Neuronal stem cell (in vitro differentiated cells): ENCODE measurements at regions not wholly inside any gene's neighbourhood (a gene's known extent, or its start where the extent isn't known, plus 50 kb on each side); places are given as distances from the start of the nearest gene placed in this dataset.

Source experiments
- DNase-seq: peaks from one replicate; pipeline ENCODE4 v3.0.0-alpha.2; 2013; ENCODE audit warnings: low spot score
- H2AFZ ChIP-seq: one replicate; pipeline ENCODE4 v1.6.1; 2013; ENCODE audit warnings: mild to moderate bottlenecking, low read length, inconsistent platforms
- H2AK5ac ChIP-seq: 2 replicates; pipeline ENCODE4 v1.6.1; 2013; ENCODE audit warnings: low read depth, mild to moderate bottlenecking, inconsistent platforms, low read length, moderate library complexity, mixed read lengths
- H2BK120ac ChIP-seq: 2 replicates; pipeline ENCODE4 v1.6.1; 2013; ENCODE audit warnings: low read depth, mild to moderate bottlenecking, inconsistent platforms, low read length, moderate library complexity, mixed read lengths
- H2BK12ac ChIP-seq: one replicate; pipeline ENCODE4 v1.6.1; 2013; ENCODE audit warnings: low read length, inconsistent platforms
- H2BK15ac ChIP-seq: 2 replicates; pipeline ENCODE4 v1.6.1; 2013; ENCODE audit warnings: mild to moderate bottlenecking, low read length, inconsistent platforms, mixed read lengths
- H2BK5ac ChIP-seq: one replicate; pipeline ENCODE4 v1.6.1; 2013; ENCODE audit warnings: inconsistent platforms, mild to moderate bottlenecking, low read length, moderate library complexity
- H3K14ac ChIP-seq: one replicate; pipeline ENCODE4 v1.6.1; 2013; ENCODE audit warnings: low read length, inconsistent platforms
- H3K18ac ChIP-seq: 2 replicates; pipeline ENCODE4 v1.6.1; 2013; ENCODE audit warnings: low read length, inconsistent platforms
- H3K23ac ChIP-seq: 2 replicates; pipeline ENCODE4 v1.6.1; 2013; ENCODE audit warnings: low read depth, mild to moderate bottlenecking, mixed read lengths, low read length, inconsistent platforms; ENCODE audit not compliant: poor library complexity
- H3K27ac ChIP-seq: replicated peaks from 3 replicates; pipeline ENCODE4 v1.5.1; 2013; ENCODE audit warnings: low read length, inconsistent platforms
- H3K27me3 ChIP-seq, 3 experiments: 2 replicates each; pipeline ENCODE4 v1.6.1; 2013; ENCODE audit warnings: low read length in 3 of 3, mild to moderate bottlenecking in 2 of 3, inconsistent platforms in 1 of 3, low read depth in 1 of 3, mixed read lengths in 1 of 3, moderate library complexity in 1 of 3; ENCODE audit not compliant: control insufficient read depth in 3 of 3, insufficient read depth in 3 of 3
- H3K36me3 ChIP-seq, 2 donors: replicated peaks in 1 of 2; 2 replicates each; pipeline ENCODE4 v1.6.1; 2013; ENCODE audit warnings: low read length in 2 of 2; ENCODE audit not compliant: control insufficient read depth in 2 of 2, insufficient read depth in 2 of 2
- H3K4ac ChIP-seq: 2 replicates; pipeline ENCODE4 v1.6.1; 2013; ENCODE audit warnings: inconsistent platforms, mild to moderate bottlenecking, low read length, moderate library complexity
- H3K4me1 ChIP-seq, 2 donors: 1 replicate in 1 of 2; 2 replicates in 1 of 2; pipeline ENCODE4 v1.6.1; 2013; ENCODE audit warnings: low read length in 2 of 2, low read depth in 1 of 2; ENCODE audit not compliant: control insufficient read depth in 2 of 2, insufficient read depth in 1 of 2
- H3K4me2 ChIP-seq: one replicate; pipeline ENCODE4 v1.6.1; 2013; ENCODE audit warnings: mild to moderate bottlenecking, low read length, inconsistent platforms; ENCODE audit not compliant: insufficient read depth, poor library complexity, severe bottlenecking
- H3K4me3 ChIP-seq, 2 donors: 2 replicates each; pipeline ENCODE4 v1.5.1; 2013; ENCODE audit warnings: low read length in 2 of 2, mild to moderate bottlenecking in 2 of 2, inconsistent platforms in 1 of 2, moderate library complexity in 1 of 2
- H3K79me1 ChIP-seq: one replicate; pipeline ENCODE4 v1.6.1; 2013; ENCODE audit warnings: low read depth, mild to moderate bottlenecking, inconsistent platforms, low read length, moderate library complexity
- H3K9ac ChIP-seq: one replicate; pipeline ENCODE4 v1.6.1; 2013; ENCODE audit warnings: mild to moderate bottlenecking, low read depth, low read length, inconsistent platforms; ENCODE audit not compliant: poor library complexity
- H3K9me3 ChIP-seq, 2 donors: replicated peaks in 1 of 2; 2 replicates each; pipeline versions ENCODE3 to v1.6.1; 2013; ENCODE audit warnings: low read length in 2 of 2, mild to moderate bottlenecking in 2 of 2, inconsistent platforms in 1 of 2, low read depth in 1 of 2, mixed read lengths in 1 of 2, moderate library complexity in 1 of 2; ENCODE audit not compliant: control insufficient read depth in 2 of 2, insufficient read depth in 1 of 2
- H4K8ac ChIP-seq: one replicate; pipeline ENCODE4 v1.6.1; 2013; ENCODE audit warnings: low read depth, mild to moderate bottlenecking, inconsistent platforms, low read length, moderate library complexity
- H4K91ac ChIP-seq: one replicate; pipeline ENCODE4 v1.6.1; 2013; ENCODE audit warnings: low read length, low read depth, mild to moderate bottlenecking, inconsistent platforms; ENCODE audit not compliant: poor library complexity
- WGBS, 2 donors: extraction: QIAGEN DNeasy Blood & Tissue Kit; methylation state at CpG; one replicate each; pipeline ENCODE4 v1.1.7; 2013; ENCODE audit warnings: missing lambda C conversion rate in 2 of 2, mixed read lengths in 1 of 2; ENCODE audit not compliant: insufficient read length in 2 of 2, insufficient replicate concordance in 1 of 2; ENCODE audit errors: extremely low coverage in 2 of 2; 5-methylcytosine and 5-hydroxymethylcytosine counted together

GRCh38 chrX:40358994-40359393 is 221.8 kb upstream of the ATP6AP2 start:
- Histone ChIP-seq H3K79me1 (no peaks in the 10 kb centered on the region), H3K4me1 (no peaks in the 10 kb centered on the region), H3K27ac (no peak overlapping the region), H2AFZ (no peak overlapping the region), H3K27me3 (no peaks in the 10 kb centered on the region), H4K8ac (no peak overlapping the region), H3K4ac (no peak overlapping the region), H3K9me3 (no peaks in the 10 kb centered on the region), H2BK15ac (no peak overlapping the region), H2BK5ac (no peak overlapping the region), H3K9ac (no peak overlapping the region), H2AK5ac (no peak overlapping the region), H2BK120ac (no peak overlapping the region), H3K18ac (no peak overlapping the region), H3K4me2 (no peak overlapping the region), H4K91ac (no peak overlapping the region), H3K4me3 (no peak overlapping the region), H2BK12ac (no peak overlapping the region), H3K23ac (no peak overlapping the region), H3K14ac (no peak overlapping the region), H3K36me3 (no peaks in the 10 kb centered on the region)
- no peak for DNase-seq
- no CpG with 5 or more reads among the region's 15 CpGs for WGBS, 2 donors

GRCh38 chrX:40349251-40349650 is 231.5 kb upstream of the ATP6AP2 start:
- H3K14ac ChIP-seq, result no peak overlapping the region
- no peak overlapping the region for H3K18ac ChIP-seq
- H3K4ac ChIP-seq, result no peak overlapping the region
- no peaks in the 10 kb centered on the region for H3K9me3 ChIP-seq
- no peak overlapping the region for H2AFZ ChIP-seq
- H3K27me3 ChIP-seq, result no peaks in the 10 kb centered on the region
- H4K8ac ChIP-seq, result no peak overlapping the region
- H3K4me1 ChIP-seq, result no peaks in the 10 kb centered on the region
- no peak overlapping the region for H3K27ac ChIP-seq
- H3K9ac ChIP-seq, result no peak overlapping the region
- H3K4me2 ChIP-seq, result no peak overlapping the region
- H2BK12ac ChIP-seq, result no peak overlapping the region
- no peaks in the 10 kb centered on the region for H3K36me3 ChIP-seq
- DNase-seq, result no peak
- H4K91ac ChIP-seq, result no peak overlapping the region
- no peak overlapping the region for H2AK5ac ChIP-seq
- no peak overlapping the region for H3K23ac ChIP-seq
- H2BK5ac ChIP-seq, result no peak overlapping the region
- H2BK120ac ChIP-seq, result no peak overlapping the region
- H3K79me1 ChIP-seq, result no peaks in the 10 kb centered on the region
- no peak overlapping the region for H3K4me3 ChIP-seq
- no CpG with 5 or more reads among the region's 2 CpGs for WGBS, 2 donors
- no peak overlapping the region for H2BK15ac ChIP-seq

DNA sequence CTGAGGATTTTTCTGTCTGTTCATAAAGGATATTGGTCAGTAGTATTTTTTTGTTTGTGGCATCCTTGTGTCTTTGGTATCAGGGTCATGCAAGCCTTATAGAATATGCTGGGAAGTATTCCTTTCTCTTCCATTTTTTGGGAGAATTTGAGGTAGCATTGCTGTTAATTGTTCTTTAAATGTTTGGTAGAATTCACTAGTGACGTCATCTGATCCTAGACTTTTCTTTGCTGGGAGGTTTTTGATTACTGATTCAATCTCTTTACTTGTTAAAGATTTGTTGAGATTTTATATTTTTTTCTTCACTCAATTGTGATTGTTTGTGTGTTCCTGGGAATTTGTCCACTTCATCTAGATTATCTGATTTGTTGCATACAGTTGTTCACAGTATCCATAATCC is 234.4 kb upstream of the ATP6AP2 start:
- no peak overlapping the region for H2BK12ac ChIP-seq
- no peak for DNase-seq
- H3K18ac ChIP-seq, result no peak overlapping the region
- H3K36me3 ChIP-seq, result no peaks in the 10 kb centered on the region
- H2BK15ac ChIP-seq, result no peak overlapping the region
- no peak overlapping the region for H3K23ac ChIP-seq
- H3K4me2 ChIP-seq, result no peak overlapping the region
- H2AFZ ChIP-seq, result no peak overlapping the region
- H3K27ac ChIP-seq, result no peak overlapping the region
- H2BK5ac ChIP-seq, result no peak overlapping the region
- no peak overlapping the region for H3K14ac ChIP-seq
- H3K4me1 ChIP-seq, result no peaks in the 10 kb centered on the region
- H2AK5ac ChIP-seq, result no peak overlapping the region
- H3K27me3 ChIP-seq, result no peaks in the 10 kb centered on the region
- no peaks in the 10 kb centered on the region for H3K79me1 ChIP-seq
- no peak overlapping the region for H3K4ac ChIP-seq
- no peak overlapping the region for H2BK120ac ChIP-seq
- no CpG with 5 or more reads among the region's 1 CpG for WGBS, 2 donors
- no peak overlapping the region for H4K8ac ChIP-seq
- H3K4me3 ChIP-seq, result no peak overlapping the region
- no peaks in the 10 kb centered on the region for H3K9me3 ChIP-seq
- no peak overlapping the region for H4K91ac ChIP-seq
- H3K9ac ChIP-seq, result no peak overlapping the region

DNA sequence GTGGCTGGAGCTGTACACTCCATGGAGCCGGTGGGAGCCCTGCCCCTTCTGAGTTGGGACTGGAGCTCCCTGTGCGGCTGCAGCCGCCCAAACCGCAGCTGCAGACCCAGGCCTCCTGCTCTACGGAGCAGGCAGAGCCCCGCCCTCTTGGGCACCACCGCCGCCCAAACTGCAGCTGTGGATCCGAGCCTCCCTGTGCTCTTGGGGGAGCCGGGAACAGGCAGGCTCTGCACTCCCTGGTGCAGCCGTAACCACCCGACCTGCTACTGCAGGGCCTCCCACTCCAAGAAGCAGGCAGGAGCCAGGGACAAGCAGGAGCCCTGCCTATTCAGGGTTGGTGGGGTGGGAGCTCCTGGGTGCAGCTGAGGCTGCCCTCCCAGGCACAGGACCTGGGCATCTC is 237.5 kb upstream of the ATP6AP2 start:
- no peak overlapping the region for H4K91ac ChIP-seq
- H2AFZ ChIP-seq, result no peak overlapping the region
- no peaks in the 10 kb centered on the region for H3K27me3 ChIP-seq
- H4K8ac ChIP-seq, result no peak overlapping the region
- H3K9me3 ChIP-seq, result no peaks in the 10 kb centered on the region
- H2BK5ac ChIP-seq, result no peak overlapping the region
- no peak overlapping the region for H2BK120ac ChIP-seq
- no peak overlapping the region for H2AK5ac ChIP-seq
- H3K4me3 ChIP-seq, result no peak overlapping the region
- H2BK12ac ChIP-seq, result no peak overlapping the region
- no peak for DNase-seq
- H3K4me1 ChIP-seq, result no peaks in the 10 kb centered on the region
- H3K18ac ChIP-seq, result no peak overlapping the region
- H3K9ac ChIP-seq, result no peak overlapping the region
- no peak overlapping the region for H3K27ac ChIP-seq
- no peak overlapping the region for H3K4ac ChIP-seq
- no CpG with 5 or more reads among the region's 12 CpGs for WGBS, 2 donors
- no peaks in the 10 kb centered on the region for H3K79me1 ChIP-seq
- no peak overlapping the region for H3K23ac ChIP-seq
- no peak overlapping the region for H3K14ac ChIP-seq
- H3K36me3 ChIP-seq, result no peaks in the 10 kb centered on the region
- H3K4me2 ChIP-seq, result no peak overlapping the region
- no peak overlapping the region for H2BK15ac ChIP-seq
